HUES48 (cell line): ENCODE measurements at regions not wholly inside any gene's neighbourhood (a gene's known extent, or its start where the extent isn't known, plus 50 kb on each side); places are given as distances from the start of the nearest gene placed in this dataset.

Experiments
- H3K27ac ChIP-seq: one replicate; pipeline ENCODE4 v1.7.0; 2013; ENCODE audit warnings: low read depth, low read length, inconsistent platforms
- H3K27me3 ChIP-seq: 2 replicates; pipeline ENCODE4 v1.6.1; 2013; ENCODE audit warnings: mild to moderate bottlenecking, low read length; ENCODE audit not compliant: control insufficient read depth, insufficient read depth
- H3K36me3 ChIP-seq: 2 replicates; pipeline ENCODE4 v1.6.1; 2013; ENCODE audit warnings: low read length; ENCODE audit not compliant: control insufficient read depth, insufficient read depth
- H3K4me1 ChIP-seq: 2 replicates; pipeline ENCODE4 v1.6.1; 2013; ENCODE audit warnings: mild to moderate bottlenecking, low read length; ENCODE audit not compliant: control insufficient read depth, insufficient read depth
- H3K4me3 ChIP-seq: 2 replicates; pipeline ENCODE4 v1.5.1; 2013; ENCODE audit warnings: mild to moderate bottlenecking, low read depth, low read length
- H3K9ac ChIP-seq: 2 replicates; pipeline ENCODE4 v1.6.1; 2013; ENCODE audit warnings: mild to moderate bottlenecking, low read depth, low read length, moderate library complexity
- H3K9me3 ChIP-seq: 2 replicates; pipeline ENCODE4 v1.6.1; 2013; ENCODE audit warnings: low read length; ENCODE audit not compliant: control insufficient read depth, insufficient read depth

- Histone ChIP-seq H3K9me3 (no peaks in the 10 kb centered on the region), H3K36me3 (no peaks in the 10 kb centered on the region), H3K4me1 (no peaks in the 10 kb centered on the region), H3K27ac (no peak overlapping the region), H3K9ac (no peak overlapping the region), H3K4me3 (no peak overlapping the region), H3K27me3 (no peaks in the 10 kb centered on the region)
Observed at GRCh38 chr5:5658889-5659465, 236.5 kb downstream of the ICE1 start.

- Histone ChIP-seq H3K9ac (no peak overlapping the region), H3K9me3 (no peaks in the 10 kb centered on the region), H3K27ac (no peak overlapping the region), H3K4me3 (no peak overlapping the region), H3K4me1 (no peaks in the 10 kb centered on the region), H3K27me3 (no peaks in the 10 kb centered on the region), H3K36me3 (no peaks in the 10 kb centered on the region)
Observed at GRCh38 chr5:5658226-5658625, 235.7 kb downstream of the ICE1 start.

- Histone ChIP-seq H3K27ac (no peak overlapping the region), H3K9me3 (no peaks in the 10 kb centered on the region), H3K36me3 (no peaks in the 10 kb centered on the region), H3K27me3 (no peaks in the 10 kb centered on the region), H3K4me3 (no peak overlapping the region), H3K9ac (no peak overlapping the region), H3K4me1 (no peaks in the 10 kb centered on the region; the same call in 1 of the 2 replicates)
Observed at GRCh38 chr5:5652181-5652580, 229.7 kb downstream of the ICE1 start.

GRCh38 chr5:5650949-5651348 lies 228.5 kb downstream of the ICE1 start:
- H3K4me1 ChIP-seq: no peaks in the 10 kb centered on the region; the same call in 1 of the 2 replicates
- H3K27ac ChIP-seq: no peak overlapping the region
- H3K9ac ChIP-seq: no peak overlapping the region
- no peaks in the 10 kb centered on the region for H3K36me3 ChIP-seq
- H3K4me3 ChIP-seq: no peak overlapping the region
- no peaks in the 10 kb centered on the region for H3K9me3 ChIP-seq
- no peaks in the 10 kb centered on the region for H3K27me3 ChIP-seq

- Histone ChIP-seq H3K27me3 (no peaks in the 10 kb centered on the region), H3K9me3 (no peaks in the 10 kb centered on the region), H3K4me3 (no peak overlapping the region)
Observed at GRCh38 chr5:5650242-5650641, 227.8 kb downstream of the ICE1 start.

GRCh38 chr5:5649641-5650040 lies 227.2 kb downstream of the ICE1 start:
- no peak overlapping the region for H3K9ac ChIP-seq
- no peaks in the 10 kb centered on the region for H3K27me3 ChIP-seq
- no peaks in the 10 kb centered on the region for H3K9me3 ChIP-seq
- no peak overlapping the region for H3K27ac ChIP-seq
- no peak overlapping the region for H3K4me3 ChIP-seq
- no peaks in the 10 kb centered on the region for H3K36me3 ChIP-seq
- no peaks in the 10 kb centered on the region; the same call in 1 of the 2 replicates for H3K4me1 ChIP-seq

More at GRCh38 chr5:5650242-5650641, 227.8 kb downstream of the ICE1 start:
- no peaks in the 10 kb centered on the region; the same call in 1 of the 2 replicates for H3K4me1 ChIP-seq
- H3K36me3 ChIP-seq: no peaks in the 10 kb centered on the region
- no peak overlapping the region for H3K9ac ChIP-seq
- no peak overlapping the region for H3K27ac ChIP-seq

GRCh38 chr5:5648694-5649093 lies 226.2 kb downstream of the ICE1 start:
- H3K9ac ChIP-seq: no peak overlapping the region
- peaks cover 3% of the 10 kb centered on the region; the same call in 1 of the 2 replicates for H3K4me1 ChIP-seq
- H3K27me3 ChIP-seq: no peaks in the 10 kb centered on the region

GRCh38 chr5:5645891-5646290 lies 223.4 kb downstream of the ICE1 start:
- Histone ChIP-seq H3K27me3 (no peaks in the 10 kb centered on the region), H3K9me3 (no peaks in the 10 kb centered on the region), H3K4me3 (no peak overlapping the region), H3K4me1 (peaks cover 3% of the 10 kb centered on the region; the same call in 1 of the 2 replicates), H3K9ac (no peak overlapping the region), H3K36me3 (no peaks in the 10 kb centered on the region), H3K27ac (no peak overlapping the region)

More at GRCh38 chr5:5648694-5649093, 226.2 kb downstream of the ICE1 start:
- Histone ChIP-seq H3K27ac (no peak overlapping the region), H3K4me3 (no peak overlapping the region), H3K9me3 (no peaks in the 10 kb centered on the region), H3K36me3 (no peaks in the 10 kb centered on the region)

GRCh38 chr5:5645198-5645597 lies 222.7 kb downstream of the ICE1 start:
- H3K9me3 ChIP-seq: no peaks in the 10 kb centered on the region
- no peak overlapping the region for H3K27ac ChIP-seq
- peaks cover 3% of the 10 kb centered on the region; the same call in 1 of the 2 replicates for H3K4me1 ChIP-seq
- no peak overlapping the region for H3K9ac ChIP-seq
- H3K36me3 ChIP-seq: no peaks in the 10 kb centered on the region
- H3K4me3 ChIP-seq: no peak overlapping the region
- no peaks in the 10 kb centered on the region for H3K27me3 ChIP-seq

GRCh38 chr5:5644249-5644648 lies 221.8 kb downstream of the ICE1 start:
- Histone ChIP-seq H3K27ac (no peak overlapping the region), H3K4me1 (0 out of 2 replicates have a peak, but pooled peaks cover 3% of the 10 kb centered on the region), H3K27me3 (no peaks in the 10 kb centered on the region), H3K4me3 (no peak overlapping the region), H3K9me3 (no peaks in the 10 kb centered on the region), H3K36me3 (no peaks in the 10 kb centered on the region), H3K9ac (no peak overlapping the region)

GRCh38 chr5:5643481-5643880 lies 221.0 kb downstream of the ICE1 start:
- no peaks in the 10 kb centered on the region for H3K27me3 ChIP-seq
- H3K27ac ChIP-seq: no peak overlapping the region
- H3K9me3 ChIP-seq: no peaks in the 10 kb centered on the region
- H3K4me1 ChIP-seq: 0 out of 2 replicates have a peak, but pooled peaks cover 3% of the 10 kb centered on the region
- no peak overlapping the region for H3K9ac ChIP-seq
- H3K36me3 ChIP-seq: no peaks in the 10 kb centered on the region
- H3K4me3 ChIP-seq: no peak overlapping the region
